GM12891 (cell line): ENCODE measurements at regions not wholly inside any gene's neighbourhood (a gene's known extent, or its start where the extent isn't known, plus 50 kb on each side); places are given as distances from the start of the nearest gene placed in this dataset.

ENCODE experiments used
- PAX5 ChIP-seq: IDR thresholded peaks from 2 replicates; pipeline ENCODE4 v1.6.1; 2011; ENCODE audit warnings: low read length, moderate library complexity, mild to moderate bottlenecking; ENCODE audit not compliant: insufficient read depth, severe bottlenecking
- POLR2A ChIP-seq: IDR thresholded peaks from 2 replicates; pipeline ENCODE4 v1.6.1; 2011; ENCODE audit warnings: low read depth, low read length, control low read depth
- POLR2AphosphoS5 ChIP-seq: IDR thresholded peaks from 2 replicates; pipeline ENCODE4 v1.6.1; 2011; ENCODE audit warnings: low read depth, low read length, control low read depth
- SPI1 ChIP-seq: IDR thresholded peaks from 2 replicates; pipeline ENCODE4 v1.6.1; 2011; ENCODE audit warnings: low read depth, low read length, control low read depth
- TAF1 ChIP-seq: IDR thresholded peaks from 2 replicates; pipeline ENCODE4 v1.6.1; 2011; ENCODE audit warnings: low read depth, low read length, control low read depth

DNA sequence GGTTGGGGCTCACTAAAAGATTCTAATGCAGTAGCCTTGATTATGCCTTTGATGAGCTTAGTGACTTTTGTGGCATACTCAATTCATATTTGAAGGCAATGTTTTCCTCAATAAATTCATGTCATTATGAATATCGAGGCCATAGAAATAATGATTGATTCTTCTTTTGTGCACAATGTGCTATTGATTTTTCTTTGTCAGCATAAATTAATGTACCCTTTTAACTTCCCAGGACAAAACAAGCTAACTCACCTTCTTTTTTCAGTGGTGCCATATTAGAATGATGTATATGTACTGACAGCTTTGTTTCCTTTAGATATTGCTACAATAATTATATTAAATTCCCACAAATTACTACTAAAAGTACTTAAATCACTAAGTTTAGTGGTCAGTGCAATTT, 484.3 kb upstream of the HS3ST5 start:
- TF ChIP-seq POLR2AphosphoS5 (no peak), TAF1 (no peak), POLR2A (no peak), PAX5 (no peak), SPI1 (no peak)
